Mesothelial cell of epicardium (in vitro differentiated cells): ENCODE measurements at regions not wholly inside any gene's neighbourhood (a gene's known extent, or its start where the extent isn't known, plus 50 kb on each side); places are given as distances from the start of the nearest gene placed in this dataset.
A peak's percentile ranks its signal among the peaks of the same experiment; 100 is the strongest.

ENCODE experiments used
- DNase-seq, 2 experiments: peaks; one replicate each; pipeline ENCODE4 v3.0.0; 2021; ENCODE audit warnings: low spot score in 2 of 2; ENCODE audit not compliant: unreplicated experiment in 2 of 2
- H3K27ac Mint-ChIP-seq: 2 replicates; pipeline ENCODE4 v1.8.0; 2021; ENCODE audit warnings: mixed read lengths
- H3K27me3 Mint-ChIP-seq: 2 replicates; pipeline ENCODE4 v1.8.0; 2021; ENCODE audit warnings: low read depth, mixed read lengths
- H3K36me3 Mint-ChIP-seq: 2 replicates; pipeline ENCODE4 v1.8.0; 2021; ENCODE audit warnings: mixed read lengths
- H3K4me1 Mint-ChIP-seq: 2 replicates; pipeline ENCODE4 v1.8.0; 2021; ENCODE audit warnings: mixed read lengths
- H3K4me3 Mint-ChIP-seq: 2 replicates; pipeline ENCODE4 v1.8.0; 2021; ENCODE audit warnings: mild to moderate bottlenecking, moderate library complexity, mixed read lengths
- H3K9me3 Mint-ChIP-seq: 2 replicates; pipeline ENCODE4 v1.8.0; 2021; ENCODE audit warnings: mixed read lengths
- CTCF ChIP-seq: fragments of 200-600 bp; sonication (generic); IDR thresholded peaks from one replicate; pipeline ENCODE4 v1.5.0; 2021; ENCODE audit warnings: antibody characterized with exemption; ENCODE audit not compliant: unreplicated experiment

GRCh38 chr5:164298165-164298564 lies 792.7 kb downstream of the MAT2B start:
- peaks cover 50% of the 10 kb centered on the region for H3K4me1 Mint-ChIP-seq
- no peak for TF ChIP-seq CTCF
- H3K9me3 Mint-ChIP-seq, result peaks cover 7% of the 10 kb centered on the region
- no peaks in the 10 kb centered on the region for H3K27me3 Mint-ChIP-seq
- no peak overlapping the region for H3K4me3 Mint-ChIP-seq
- DNase-seq, result no peak
- no peaks in the 10 kb centered on the region for H3K36me3 Mint-ChIP-seq
- H3K27ac Mint-ChIP-seq, result no peak overlapping the region

GRCh38 chr5:164300295-164300694 lies 794.9 kb downstream of the MAT2B start:
- H3K4me3 Mint-ChIP-seq, result no peak overlapping the region
- peaks cover 58% of the 10 kb centered on the region for H3K4me1 Mint-ChIP-seq
- TF ChIP-seq CTCF, result no peak

GRCh38 chr5:164301136-164301535 lies 795.7 kb downstream of the MAT2B start:
- TF ChIP-seq CTCF, result no peak
- Mint-ChIP-seq H3K4me1 (peaks cover 51% of the 10 kb centered on the region), H3K27ac (no peak overlapping the region), H3K4me3 (no peak overlapping the region), H3K9me3 (no peaks in the 10 kb centered on the region), H3K27me3 (peaks cover 4% of the 10 kb centered on the region), H3K36me3 (no peaks in the 10 kb centered on the region)
- DNase-seq, result no peak

More at GRCh38 chr5:164300295-164300694, 794.9 kb downstream of the MAT2B start:
- Mint-ChIP-seq H3K27ac (no peak overlapping the region), H3K9me3 (no peaks in the 10 kb centered on the region), H3K36me3 (no peaks in the 10 kb centered on the region), H3K27me3 (peaks cover under 1% of the 10 kb centered on the region)
- DNase-seq, result no peak

GRCh38 chr5:164301708-164302107 lies 796.3 kb downstream of the MAT2B start:
- no peak for DNase-seq
- no peak for TF ChIP-seq CTCF
- no peaks in the 10 kb centered on the region for H3K36me3 Mint-ChIP-seq
- peaks cover 4% of the 10 kb centered on the region for H3K9me3 Mint-ChIP-seq
- peaks cover 46% of the 10 kb centered on the region for H3K4me1 Mint-ChIP-seq
- peaks cover 4% of the 10 kb centered on the region for H3K27me3 Mint-ChIP-seq
- no peak overlapping the region for H3K4me3 Mint-ChIP-seq
- no peak overlapping the region for H3K27ac Mint-ChIP-seq

- no peak for DNase-seq
- peak overlapping the region; percentile 43 for H3K27ac Mint-ChIP-seq
Measured at GRCh38 chr5:164302533-164303235, 797.3 kb downstream of the MAT2B start.

More at GRCh38 chr5:164302533-164303235, 797.3 kb downstream of the MAT2B start:
- no peak for TF ChIP-seq CTCF
- H3K4me3 Mint-ChIP-seq, result no peak overlapping the region
- H3K9me3 Mint-ChIP-seq, result peaks cover 4% of the 10 kb centered on the region
- H3K27me3 Mint-ChIP-seq, result peaks cover 4% of the 10 kb centered on the region
- peaks cover 39% of the 10 kb centered on the region for H3K4me1 Mint-ChIP-seq
- no peaks in the 10 kb centered on the region for H3K36me3 Mint-ChIP-seq
